Activated CD8-positive, alpha-beta T cell treated with anti-CD3 and anti-CD28 coated beads, Interleukin-2, amount 10 ng/mL, durations not matched to agents 7 days and 5 days (primary cell): ENCODE measurements at regions not wholly inside any gene's neighbourhood (a gene's known extent, or its start where the extent isn't known, plus 50 kb on each side); places are given as distances from the start of the nearest gene placed in this dataset.
A peak's percentile ranks its signal among the peaks of the same experiment; 100 is the strongest.

Experiments used
- ATAC-seq: fragments of 150-1000 bp; cut with Tn5 transposase; one replicate; pipeline ENCODE4 v1.10.0; 2021; ENCODE audit warnings: moderate library complexity
- CTCF ChIA-PET: fragments of 350-600 bp; sonication (Branson Sonifier 250); formaldehyde crosslinking; loops from one replicate; lab custom pipeline; 2021; ENCODE audit warnings: antibody characterized with exemption; lab: Charles Lee
- POLR2A ChIA-PET: fragments of 350-600 bp; sonication (Branson Sonifier 250); formaldehyde crosslinking; loops from one replicate; lab custom pipeline; 2021; ENCODE audit warnings: antibody characterized with exemption; lab: Charles Lee
- DNase-seq: peaks from one replicate; pipeline ENCODE4 v3.0.0-alpha.2; 2020
- H3K27ac Mint-ChIP-seq: one replicate; pipeline ENCODE4 v1.8.0; 2021; ENCODE audit warnings: mild to moderate bottlenecking, mixed read lengths
- H3K27me3 Mint-ChIP-seq: one replicate; pipeline ENCODE4 v1.8.0; 2021; ENCODE audit warnings: low read depth, mixed read lengths
- H3K36me3 Mint-ChIP-seq: one replicate; pipeline ENCODE4 v1.8.0; 2021; ENCODE audit warnings: low read depth, mixed read lengths
- H3K4me1 Mint-ChIP-seq: one replicate; pipeline ENCODE4 v1.8.0; 2021; ENCODE audit warnings: low read depth, mixed read lengths
- H3K4me3 Mint-ChIP-seq: one replicate; pipeline ENCODE4 v1.8.0; 2021; ENCODE audit warnings: mild to moderate bottlenecking, mixed read lengths
- H3K9me3 Mint-ChIP-seq: one replicate; pipeline ENCODE4 v1.8.0; 2022; ENCODE audit warnings: mixed read lengths; ENCODE audit not compliant: insufficient read depth

DNA sequence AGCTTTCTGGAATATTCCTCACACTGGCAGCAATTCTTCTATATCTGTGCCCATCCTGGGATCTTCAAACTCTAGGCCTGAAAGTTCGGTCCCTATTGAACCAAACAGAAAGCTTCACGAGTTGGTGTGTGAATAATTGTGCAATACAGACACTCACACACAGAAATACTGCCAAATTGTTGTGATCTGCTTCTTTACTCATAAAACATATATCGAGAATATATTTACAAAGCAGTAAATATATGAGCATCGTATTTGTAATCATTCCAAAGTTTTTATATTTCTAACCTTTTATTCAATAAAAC is 56.6 kb upstream of the BEX4 start:
- POLR2A ChIA-PET = no interaction called here

GRCh38 chrX:103157496-103158316 is 57.2 kb upstream of the BEX4 start:
- H3K9me3 Mint-ChIP-seq = no peaks in the 10 kb centered on the region
- H3K4me1 Mint-ChIP-seq = no peaks in the 10 kb centered on the region
- peak; percentile 31 for DNase-seq
- CTCF ChIA-PET = interaction anchor here (1.1 kb wide), 1 partner anchor 206 kb away, joined by 5 read pairs; no protein-coding TSS in a partner anchor
- H3K4me3 Mint-ChIP-seq = no peak overlapping the region
- H3K36me3 Mint-ChIP-seq = no peaks in the 10 kb centered on the region
- H3K27ac Mint-ChIP-seq = no peak overlapping the region
- no peak for ATAC-seq
- no peaks in the 10 kb centered on the region for H3K27me3 Mint-ChIP-seq
- POLR2A ChIA-PET = no interaction called here

More for the DNA sequence above, 56.6 kb upstream of the BEX4 start:
- H3K27me3 Mint-ChIP-seq = no peaks in the 10 kb centered on the region
- H3K27ac Mint-ChIP-seq = no peak overlapping the region
- ATAC-seq = no peak
- no peaks in the 10 kb centered on the region for H3K36me3 Mint-ChIP-seq
- H3K9me3 Mint-ChIP-seq = no peaks in the 10 kb centered on the region
- no peak for DNase-seq
- CTCF ChIA-PET = no interaction called here
- no peak overlapping the region for H3K4me3 Mint-ChIP-seq
- no peaks in the 10 kb centered on the region for H3K4me1 Mint-ChIP-seq

- no peak for DNase-seq
- Mint-ChIP-seq H3K27me3 (no peaks in the 10 kb centered on the region), H3K27ac (no peak overlapping the region), H3K4me3 (no peak overlapping the region), H3K9me3 (no peaks in the 10 kb centered on the region), H3K4me1 (peaks cover 3% of the 10 kb centered on the region), H3K36me3 (no peaks in the 10 kb centered on the region)
- no peak for ATAC-seq
- ChIA-PET CTCF (no interaction called here), POLR2A (no interaction called here)
Measured at GRCh38 chrX:103155201-103155600, 59.7 kb upstream of the BEX4 start.

DNA sequence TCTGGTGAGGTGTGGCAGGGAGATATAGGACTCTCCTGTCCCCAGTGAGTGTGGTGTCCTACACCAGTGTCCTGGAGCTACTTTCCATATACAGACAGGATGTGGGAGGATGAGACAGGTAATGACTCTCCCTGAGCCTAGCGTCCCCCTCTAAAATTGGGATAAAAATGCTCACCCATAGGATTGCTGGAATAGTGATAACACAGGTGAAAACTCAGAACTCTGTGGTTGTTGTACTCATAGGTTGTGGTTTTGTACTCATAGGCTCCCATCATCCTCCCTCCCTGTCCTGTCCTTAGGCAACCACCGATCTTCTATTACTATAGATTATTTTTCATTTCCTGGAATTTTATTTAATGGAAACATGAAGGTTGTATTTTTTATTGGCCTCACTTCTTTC is 60.7 kb upstream of the NXF3 start:
- CTCF ChIA-PET = no interaction called here
- no peaks in the 10 kb centered on the region for H3K36me3 Mint-ChIP-seq
- no peak for DNase-seq
- no peaks in the 10 kb centered on the region for H3K9me3 Mint-ChIP-seq
- peaks cover 3% of the 10 kb centered on the region for H3K4me1 Mint-ChIP-seq
- H3K27me3 Mint-ChIP-seq = peaks cover 3% of the 10 kb centered on the region
- no peak overlapping the region for H3K27ac Mint-ChIP-seq
- H3K4me3 Mint-ChIP-seq = no peak overlapping the region
- POLR2A ChIA-PET = no interaction called here
- ATAC-seq = no peak

- ChIA-PET CTCF (no interaction called here), POLR2A (no interaction called here)
- ATAC-seq = no peak
Measured at GRCh38 chrX:103151799-103152198, 58.9 kb upstream of the NXF3 start.

GRCh38 chrX:103149652-103150051 is 56.7 kb upstream of the NXF3 start:
- Mint-ChIP-seq H3K27me3 (peaks cover 3% of the 10 kb centered on the region), H3K27ac (no peak overlapping the region), H3K36me3 (no peaks in the 10 kb centered on the region)

More at GRCh38 chrX:103151799-103152198, 58.9 kb upstream of the NXF3 start:
- no peak overlapping the region for H3K4me3 Mint-ChIP-seq
- H3K27me3 Mint-ChIP-seq = peaks cover 3% of the 10 kb centered on the region
- no peaks in the 10 kb centered on the region for H3K9me3 Mint-ChIP-seq
- no peak overlapping the region for H3K27ac Mint-ChIP-seq
- no peaks in the 10 kb centered on the region for H3K36me3 Mint-ChIP-seq
- DNase-seq = no peak
- peaks cover 3% of the 10 kb centered on the region for H3K4me1 Mint-ChIP-seq

DNA sequence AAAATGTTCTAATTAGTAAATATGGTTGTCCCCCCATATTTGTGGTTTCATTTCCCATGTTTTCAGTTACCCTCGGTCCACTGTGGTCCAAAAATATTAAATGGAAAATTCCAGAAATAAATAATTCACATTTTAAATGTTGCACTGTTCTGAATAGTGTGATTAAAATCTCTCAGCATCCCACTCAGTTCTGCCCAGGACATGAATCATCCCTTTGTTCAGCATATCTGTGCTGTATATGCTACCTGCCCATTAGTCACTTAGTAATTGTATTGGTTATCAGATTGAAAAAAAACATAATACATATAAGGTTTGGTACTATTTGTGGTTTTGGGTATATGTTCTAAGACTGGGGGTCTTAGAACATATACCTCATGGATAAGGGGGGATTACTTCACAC is 55.1 kb upstream of the NXF3 start:
- H3K27ac Mint-ChIP-seq = no peak overlapping the region
- DNase-seq (no peak), ATAC-seq (no peak)
- H3K4me3 Mint-ChIP-seq = no peak overlapping the region
- H3K9me3 Mint-ChIP-seq = no peaks in the 10 kb centered on the region
- peaks cover 3% of the 10 kb centered on the region for H3K4me1 Mint-ChIP-seq
- ChIA-PET POLR2A (no interaction called here), CTCF (no interaction called here)
- no peaks in the 10 kb centered on the region for H3K36me3 Mint-ChIP-seq
- H3K27me3 Mint-ChIP-seq = peaks cover 3% of the 10 kb centered on the region

More at GRCh38 chrX:103149652-103150051, 56.7 kb upstream of the NXF3 start:
- no peak for ATAC-seq
- no peak overlapping the region for H3K4me3 Mint-ChIP-seq
- no peaks in the 10 kb centered on the region for H3K9me3 Mint-ChIP-seq
- ChIA-PET CTCF (no interaction called here), POLR2A (no interaction called here)
- H3K4me1 Mint-ChIP-seq = peaks cover 3% of the 10 kb centered on the region
- DNase-seq = no peak
